ENCODE measurements at regions not wholly inside any gene's neighbourhood (a gene's known extent, or its start where the extent isn't known, plus 50 kb on each side); places are given as distances from the start of the nearest gene placed in this dataset.

GRCh38 chr5:87190041-87190440 is 77.6 kb upstream of the RASA1 start:
- no peak for TF ChIP-seq RAD21 (conservative IDR thresholded peaks at IDR 0.05)
- TF ChIP-seq, protein P1, sequence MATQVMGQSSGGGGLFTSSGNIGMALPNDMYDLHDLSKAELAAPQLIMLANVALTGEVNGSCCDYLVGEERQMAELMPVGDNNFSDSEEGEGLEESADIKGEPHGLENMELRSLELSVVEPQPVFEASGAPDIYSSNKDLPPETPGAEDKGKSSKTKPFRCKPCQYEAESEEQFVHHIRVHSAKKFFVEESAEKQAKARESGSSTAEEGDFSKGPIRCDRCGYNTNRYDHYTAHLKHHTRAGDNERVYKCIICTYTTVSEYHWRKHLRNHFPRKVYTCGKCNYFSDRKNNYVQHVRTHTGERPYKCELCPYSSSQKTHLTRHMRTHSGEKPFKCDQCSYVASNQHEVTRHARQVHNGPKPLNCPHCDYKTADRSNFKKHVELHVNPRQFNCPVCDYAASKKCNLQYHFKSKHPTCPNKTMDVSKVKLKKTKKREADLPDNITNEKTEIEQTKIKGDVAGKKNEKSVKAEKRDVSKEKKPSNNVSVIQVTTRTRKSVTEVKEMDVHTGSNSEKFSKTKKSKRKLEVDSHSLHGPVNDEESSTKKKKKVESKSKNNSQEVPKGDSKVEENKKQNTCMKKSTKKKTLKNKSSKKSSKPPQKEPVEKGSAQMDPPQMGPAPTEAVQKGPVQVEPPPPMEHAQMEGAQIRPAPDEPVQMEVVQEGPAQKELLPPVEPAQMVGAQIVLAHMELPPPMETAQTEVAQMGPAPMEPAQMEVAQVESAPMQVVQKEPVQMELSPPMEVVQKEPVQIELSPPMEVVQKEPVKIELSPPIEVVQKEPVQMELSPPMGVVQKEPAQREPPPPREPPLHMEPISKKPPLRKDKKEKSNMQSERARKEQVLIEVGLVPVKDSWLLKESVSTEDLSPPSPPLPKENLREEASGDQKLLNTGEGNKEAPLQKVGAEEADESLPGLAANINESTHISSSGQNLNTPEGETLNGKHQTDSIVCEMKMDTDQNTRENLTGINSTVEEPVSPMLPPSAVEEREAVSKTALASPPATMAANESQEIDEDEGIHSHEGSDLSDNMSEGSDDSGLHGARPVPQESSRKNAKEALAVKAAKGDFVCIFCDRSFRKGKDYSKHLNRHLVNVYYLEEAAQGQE (IDR thresholded peaks at IDR 0.05; ENCODE audit: borderline replicate concordance) = no peak
- TF ChIP-seq, protein P2, sequence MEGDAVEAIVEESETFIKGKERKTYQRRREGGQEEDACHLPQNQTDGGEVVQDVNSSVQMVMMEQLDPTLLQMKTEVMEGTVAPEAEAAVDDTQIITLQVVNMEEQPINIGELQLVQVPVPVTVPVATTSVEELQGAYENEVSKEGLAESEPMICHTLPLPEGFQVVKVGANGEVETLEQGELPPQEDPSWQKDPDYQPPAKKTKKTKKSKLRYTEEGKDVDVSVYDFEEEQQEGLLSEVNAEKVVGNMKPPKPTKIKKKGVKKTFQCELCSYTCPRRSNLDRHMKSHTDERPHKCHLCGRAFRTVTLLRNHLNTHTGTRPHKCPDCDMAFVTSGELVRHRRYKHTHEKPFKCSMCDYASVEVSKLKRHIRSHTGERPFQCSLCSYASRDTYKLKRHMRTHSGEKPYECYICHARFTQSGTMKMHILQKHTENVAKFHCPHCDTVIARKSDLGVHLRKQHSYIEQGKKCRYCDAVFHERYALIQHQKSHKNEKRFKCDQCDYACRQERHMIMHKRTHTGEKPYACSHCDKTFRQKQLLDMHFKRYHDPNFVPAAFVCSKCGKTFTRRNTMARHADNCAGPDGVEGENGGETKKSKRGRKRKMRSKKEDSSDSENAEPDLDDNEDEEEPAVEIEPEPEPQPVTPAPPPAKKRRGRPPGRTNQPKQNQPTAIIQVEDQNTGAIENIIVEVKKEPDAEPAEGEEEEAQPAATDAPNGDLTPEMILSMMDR (IDR thresholded peaks at IDR 0.05; ENCODE audit: poor library complexity, severe bottlenecking) = no peak
- TF ChIP-seq EP300 (conservative IDR thresholded peaks at IDR 0.05; ENCODE audit: poor library complexity, severe bottlenecking) = no peak
- no peak for TF ChIP-seq EZH2 (IDR thresholded peaks at IDR 0.05; ENCODE audit: borderline replicate concordance, insufficient read depth, low read length, poor library complexity, severe bottlenecking)
- TF ChIP-seq POLR2AphosphoS5 (IDR thresholded peaks at IDR 0.05) = no peak

All from neural cell (in vitro differentiated cells).